Mesothelial cell of epicardium (in vitro differentiated cells): ENCODE measurements at regions not wholly inside any gene's neighbourhood (a gene's known extent, or its start where the extent isn't known, plus 50 kb on each side); places are given as distances from the start of the nearest gene placed in this dataset.

ENCODE experiments used
- DNase-seq, 2 experiments: peaks; one replicate each; pipeline ENCODE4 v3.0.0; 2021; ENCODE audit warnings: low spot score in 2 of 2; ENCODE audit not compliant: unreplicated experiment in 2 of 2
- H3K27ac Mint-ChIP-seq: 2 replicates; pipeline ENCODE4 v1.8.0; 2021; ENCODE audit warnings: mixed read lengths
- H3K27me3 Mint-ChIP-seq: 2 replicates; pipeline ENCODE4 v1.8.0; 2021; ENCODE audit warnings: low read depth, mixed read lengths
- H3K36me3 Mint-ChIP-seq: 2 replicates; pipeline ENCODE4 v1.8.0; 2021; ENCODE audit warnings: mixed read lengths
- H3K4me1 Mint-ChIP-seq: 2 replicates; pipeline ENCODE4 v1.8.0; 2021; ENCODE audit warnings: mixed read lengths
- H3K4me3 Mint-ChIP-seq: 2 replicates; pipeline ENCODE4 v1.8.0; 2021; ENCODE audit warnings: mild to moderate bottlenecking, moderate library complexity, mixed read lengths
- H3K9me3 Mint-ChIP-seq: 2 replicates; pipeline ENCODE4 v1.8.0; 2021; ENCODE audit warnings: mixed read lengths
- TF ChIP-seq, protein P1 (sequence below): fragments of 200-600 bp; sonication (generic); IDR thresholded peaks from one replicate; pipeline ENCODE4 v1.5.0; 2021; ENCODE audit warnings: antibody characterized with exemption; ENCODE audit not compliant: unreplicated experiment

GRCh38 chr2:78865667-78866066 lies 159.8 kb upstream of the REG3G start:
- Mint-ChIP-seq H3K27me3 (no peaks in the 10 kb centered on the region), H3K9me3 (peaks cover 19% of the 10 kb centered on the region), H3K36me3 (no peaks in the 10 kb centered on the region), H3K4me3 (no peak overlapping the region), H3K27ac (no peak overlapping the region), H3K4me1 (peaks cover 2% of the 10 kb centered on the region)
- TF ChIP-seq, protein P1, sequence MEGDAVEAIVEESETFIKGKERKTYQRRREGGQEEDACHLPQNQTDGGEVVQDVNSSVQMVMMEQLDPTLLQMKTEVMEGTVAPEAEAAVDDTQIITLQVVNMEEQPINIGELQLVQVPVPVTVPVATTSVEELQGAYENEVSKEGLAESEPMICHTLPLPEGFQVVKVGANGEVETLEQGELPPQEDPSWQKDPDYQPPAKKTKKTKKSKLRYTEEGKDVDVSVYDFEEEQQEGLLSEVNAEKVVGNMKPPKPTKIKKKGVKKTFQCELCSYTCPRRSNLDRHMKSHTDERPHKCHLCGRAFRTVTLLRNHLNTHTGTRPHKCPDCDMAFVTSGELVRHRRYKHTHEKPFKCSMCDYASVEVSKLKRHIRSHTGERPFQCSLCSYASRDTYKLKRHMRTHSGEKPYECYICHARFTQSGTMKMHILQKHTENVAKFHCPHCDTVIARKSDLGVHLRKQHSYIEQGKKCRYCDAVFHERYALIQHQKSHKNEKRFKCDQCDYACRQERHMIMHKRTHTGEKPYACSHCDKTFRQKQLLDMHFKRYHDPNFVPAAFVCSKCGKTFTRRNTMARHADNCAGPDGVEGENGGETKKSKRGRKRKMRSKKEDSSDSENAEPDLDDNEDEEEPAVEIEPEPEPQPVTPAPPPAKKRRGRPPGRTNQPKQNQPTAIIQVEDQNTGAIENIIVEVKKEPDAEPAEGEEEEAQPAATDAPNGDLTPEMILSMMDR = no peak
- DNase-seq = no peak

DNA sequence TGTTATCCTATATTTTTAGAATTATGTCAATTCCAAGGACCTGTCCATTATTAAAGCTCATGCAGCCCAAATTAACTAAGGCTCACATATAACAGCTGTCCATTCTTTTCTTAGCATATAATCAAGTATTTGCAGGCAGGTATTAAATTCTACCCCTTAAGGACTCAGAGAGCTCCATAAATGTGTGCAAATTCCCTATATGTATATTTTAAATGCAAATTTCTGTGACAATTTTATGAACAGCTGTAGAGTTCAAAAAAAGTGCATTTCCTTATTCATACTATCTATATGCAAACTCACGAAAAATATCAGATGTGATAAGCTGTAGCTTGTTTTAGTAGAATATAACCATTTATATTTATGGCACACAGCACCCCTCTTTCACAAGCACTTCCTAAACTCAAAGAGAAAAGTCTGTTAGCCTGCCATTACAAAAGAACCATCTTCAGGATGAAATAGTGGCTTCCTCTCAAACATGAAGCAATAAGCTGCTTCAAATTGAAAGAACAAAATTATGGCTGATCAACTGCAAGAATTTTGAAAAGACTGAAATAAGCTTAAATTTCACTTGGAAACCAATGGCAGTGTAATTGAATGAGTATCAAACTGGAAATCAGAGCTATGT lies 155.0 kb upstream of the REG3G start:
- Mint-ChIP-seq H3K4me3 (no peak overlapping the region), H3K4me1 (peaks cover 6% of the 10 kb centered on the region), H3K36me3 (no peaks in the 10 kb centered on the region), H3K27me3 (no peaks in the 10 kb centered on the region), H3K9me3 (peaks cover 12% of the 10 kb centered on the region), H3K27ac (peak overlapping the region; percentile 25)
- DNase-seq = no peak
- TF ChIP-seq, protein P1 = no peak

DNA sequence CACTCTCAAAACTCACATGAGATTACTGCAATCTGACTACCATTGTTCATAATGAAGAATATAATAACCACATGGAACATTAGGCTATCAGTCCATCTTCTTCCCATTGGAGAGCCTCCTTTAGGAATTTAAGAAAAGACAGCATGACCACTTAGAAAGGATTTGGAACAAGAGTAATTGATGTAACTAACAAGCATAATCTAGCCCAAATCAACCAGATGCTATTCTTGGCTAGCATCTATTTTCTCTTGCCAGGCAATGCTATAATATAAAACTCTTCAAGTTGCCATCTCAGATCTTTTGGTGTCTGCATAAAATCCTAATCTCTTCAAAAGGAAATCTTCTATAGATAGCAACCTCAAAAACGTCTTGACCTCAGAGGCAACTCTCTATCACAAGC lies 152.0 kb upstream of the REG3G start:
- Mint-ChIP-seq H3K36me3 (no peaks in the 10 kb centered on the region), H3K27me3 (no peaks in the 10 kb centered on the region), H3K4me1 (peaks cover 6% of the 10 kb centered on the region), H3K27ac (no peak overlapping the region), H3K9me3 (peaks cover 11% of the 10 kb centered on the region), H3K4me3 (no peak overlapping the region)
- TF ChIP-seq, protein P1 = no peak
- DNase-seq = no peak

DNA sequence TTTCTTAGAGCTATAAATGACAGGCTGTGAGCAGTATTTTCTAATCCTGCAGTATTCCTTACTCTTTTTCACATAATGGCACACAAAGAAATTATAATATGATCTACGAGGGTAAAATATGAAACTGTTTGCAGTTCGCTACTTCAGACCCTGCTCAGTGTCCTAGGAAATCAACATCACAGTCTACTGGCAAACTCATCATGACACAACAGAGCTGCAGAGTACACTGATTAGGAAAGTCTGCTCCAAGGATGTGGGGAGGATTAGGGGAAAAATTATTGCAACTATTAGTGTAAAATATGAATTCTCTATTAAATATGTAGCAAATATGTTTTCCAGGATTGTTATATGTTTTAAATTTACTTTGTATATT lies 149.2 kb upstream of the REG3G start:
- Mint-ChIP-seq H3K36me3 (no peaks in the 10 kb centered on the region), H3K27ac (no peak overlapping the region), H3K4me3 (no peak overlapping the region), H3K27me3 (no peaks in the 10 kb centered on the region), H3K9me3 (peaks cover 4% of the 10 kb centered on the region), H3K4me1 (no peaks in the 10 kb centered on the region)
- no peak for DNase-seq
- TF ChIP-seq, protein P1 = no peak

GRCh38 chr2:78887446-78887845 lies 138.1 kb upstream of the REG3G start:
- DNase-seq = no peak
- no peaks in the 10 kb centered on the region for H3K9me3 Mint-ChIP-seq
- peaks cover 10% of the 10 kb centered on the region for H3K4me1 Mint-ChIP-seq
- H3K27me3 Mint-ChIP-seq = no peaks in the 10 kb centered on the region
- H3K36me3 Mint-ChIP-seq = no peaks in the 10 kb centered on the region
- TF ChIP-seq, protein P1 = no peak
- H3K27ac Mint-ChIP-seq = no peak overlapping the region
- no peak overlapping the region for H3K4me3 Mint-ChIP-seq

DNA sequence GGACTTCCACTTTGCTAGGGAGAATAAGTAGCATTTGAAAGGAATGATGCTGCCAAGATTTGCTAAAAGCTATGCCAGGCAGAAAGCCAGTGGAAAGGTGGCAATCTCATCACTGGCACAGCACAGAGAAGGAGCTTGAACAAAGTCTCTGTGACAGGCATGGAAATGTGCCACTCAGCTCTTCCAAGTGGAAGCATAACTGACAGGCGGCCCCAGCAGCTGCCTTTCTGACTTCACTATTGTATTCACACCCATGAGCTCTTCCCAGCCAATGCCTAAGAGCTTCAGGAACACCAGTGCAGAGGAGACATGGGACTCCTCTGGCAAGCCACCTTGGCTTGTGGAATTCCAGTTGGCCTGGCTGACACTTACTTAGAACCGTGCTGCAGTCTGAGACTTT lies 134.6 kb upstream of the REG3G start:
- H3K27me3 Mint-ChIP-seq = no peaks in the 10 kb centered on the region
- H3K9me3 Mint-ChIP-seq = no peaks in the 10 kb centered on the region
- H3K4me3 Mint-ChIP-seq = no peak overlapping the region
- H3K4me1 Mint-ChIP-seq = peaks cover 11% of the 10 kb centered on the region
- TF ChIP-seq, protein P1 = no peak
- DNase-seq = no peak
- no peak overlapping the region for H3K27ac Mint-ChIP-seq
- no peaks in the 10 kb centered on the region for H3K36me3 Mint-ChIP-seq
